Fibroblast of the aortic adventitia (primary cell): ENCODE measurements at regions not wholly inside any gene's neighbourhood (a gene's known extent, or its start where the extent isn't known, plus 50 kb on each side); places are given as distances from the start of the nearest gene placed in this dataset.

Experiments used
- DNase-seq: peaks from one replicate; pipeline ENCODE4 v3.0.0-alpha.2; 2010; ENCODE audit warnings: low read depth
- H3K4me3 ChIP-seq: 2 replicates; pipeline ENCODE4 v1.5.1; 2011; ENCODE audit warnings: low read depth, mild to moderate bottlenecking, control low read depth, low read length, moderate library complexity
- TF ChIP-seq, protein P1 (sequence below): IDR thresholded peaks from 2 replicates; pipeline ENCODE4 v1.5.1; 2011; ENCODE audit warnings: mild to moderate bottlenecking, low read length, control low read depth, inconsistent platforms; ENCODE audit not compliant: insufficient read depth

DNA sequence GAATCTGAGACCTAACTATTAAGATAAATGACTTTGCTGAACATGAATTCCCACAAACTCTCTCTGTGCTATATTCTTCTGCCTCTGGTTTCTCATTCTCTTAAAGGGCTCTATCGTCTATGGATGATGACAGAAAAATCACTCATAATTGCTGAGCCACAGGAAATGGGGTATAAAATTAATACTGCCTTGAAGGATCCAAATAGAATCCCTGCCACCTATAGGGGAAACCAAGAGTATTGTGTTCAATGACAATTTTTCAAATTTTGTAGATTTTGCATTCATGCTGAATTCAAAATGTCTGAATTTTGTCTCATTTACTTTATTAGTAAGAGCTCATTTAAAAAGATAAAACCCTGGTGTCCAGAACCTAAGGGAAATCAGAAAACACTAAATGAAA, 235.8 kb downstream of the RBM43 start:
- DNase-seq, result no peak
- H3K4me3 ChIP-seq, result no peak overlapping the region
- TF ChIP-seq, protein P1, sequence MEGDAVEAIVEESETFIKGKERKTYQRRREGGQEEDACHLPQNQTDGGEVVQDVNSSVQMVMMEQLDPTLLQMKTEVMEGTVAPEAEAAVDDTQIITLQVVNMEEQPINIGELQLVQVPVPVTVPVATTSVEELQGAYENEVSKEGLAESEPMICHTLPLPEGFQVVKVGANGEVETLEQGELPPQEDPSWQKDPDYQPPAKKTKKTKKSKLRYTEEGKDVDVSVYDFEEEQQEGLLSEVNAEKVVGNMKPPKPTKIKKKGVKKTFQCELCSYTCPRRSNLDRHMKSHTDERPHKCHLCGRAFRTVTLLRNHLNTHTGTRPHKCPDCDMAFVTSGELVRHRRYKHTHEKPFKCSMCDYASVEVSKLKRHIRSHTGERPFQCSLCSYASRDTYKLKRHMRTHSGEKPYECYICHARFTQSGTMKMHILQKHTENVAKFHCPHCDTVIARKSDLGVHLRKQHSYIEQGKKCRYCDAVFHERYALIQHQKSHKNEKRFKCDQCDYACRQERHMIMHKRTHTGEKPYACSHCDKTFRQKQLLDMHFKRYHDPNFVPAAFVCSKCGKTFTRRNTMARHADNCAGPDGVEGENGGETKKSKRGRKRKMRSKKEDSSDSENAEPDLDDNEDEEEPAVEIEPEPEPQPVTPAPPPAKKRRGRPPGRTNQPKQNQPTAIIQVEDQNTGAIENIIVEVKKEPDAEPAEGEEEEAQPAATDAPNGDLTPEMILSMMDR, result no peak

DNA sequence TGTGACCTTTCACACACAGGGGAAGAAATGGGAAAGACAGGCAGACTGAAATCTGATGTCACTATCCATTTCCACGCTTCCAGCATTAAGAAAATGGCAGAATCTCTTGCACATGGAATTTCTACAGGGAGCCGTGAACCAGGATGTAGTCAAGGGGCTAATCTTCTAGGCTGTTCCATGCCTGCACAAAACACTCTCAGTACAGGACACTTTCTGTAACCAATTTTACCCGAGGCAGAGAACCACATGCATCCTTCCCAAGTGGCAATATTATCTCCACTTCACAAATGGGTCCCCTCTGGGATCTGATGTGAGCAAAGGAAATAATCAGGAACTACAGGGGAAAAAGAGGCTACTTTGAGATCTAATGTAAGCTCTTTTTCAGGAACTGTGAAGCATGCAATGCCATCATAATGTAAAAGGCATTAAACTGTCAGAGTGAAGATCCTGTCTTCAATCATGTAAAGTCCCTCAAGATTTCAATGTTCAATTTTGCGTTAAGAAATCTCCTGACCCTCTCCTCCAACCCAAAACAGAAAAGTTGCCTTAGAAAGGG, 236.9 kb downstream of the RBM43 start:
- DNase-seq, result no peak
- no peak overlapping the region for H3K4me3 ChIP-seq
- TF ChIP-seq, protein P1, result no peak

DNA sequence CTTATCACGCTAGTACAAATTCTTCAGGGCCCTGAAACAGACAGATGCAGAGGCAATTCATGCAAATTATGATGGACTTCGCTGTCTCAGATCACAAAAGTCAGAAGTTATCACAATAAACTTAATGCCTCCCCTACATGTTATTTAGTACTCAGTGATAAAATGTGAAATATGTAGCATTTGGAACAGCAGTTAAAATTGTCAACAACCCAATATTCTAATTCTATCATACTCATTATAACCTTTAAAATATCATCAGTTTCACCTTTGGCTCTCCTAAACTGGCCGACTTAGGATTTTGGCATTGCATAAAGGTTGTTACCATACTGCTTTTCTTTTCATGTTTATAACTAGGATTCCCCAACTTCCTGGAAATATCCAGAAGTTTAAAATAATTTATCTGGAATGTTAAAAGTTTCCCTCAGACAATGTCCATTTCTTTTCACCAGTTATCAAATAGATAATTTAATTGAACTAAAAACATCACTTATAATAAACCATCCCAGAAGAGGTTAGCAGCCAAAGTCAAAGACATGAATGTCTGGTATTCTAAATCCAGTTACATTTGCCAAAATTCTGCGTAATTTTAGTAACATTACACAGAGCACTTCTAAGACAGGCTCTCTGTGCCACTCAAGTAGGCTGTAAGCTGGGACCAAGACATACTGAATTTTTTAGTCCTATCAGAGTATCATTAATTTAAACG, 239.8 kb downstream of the RBM43 start:
- peak; percentile 66 for DNase-seq
- TF ChIP-seq, protein P1, result no peak
- H3K4me3 ChIP-seq, result no peak overlapping the region

DNA sequence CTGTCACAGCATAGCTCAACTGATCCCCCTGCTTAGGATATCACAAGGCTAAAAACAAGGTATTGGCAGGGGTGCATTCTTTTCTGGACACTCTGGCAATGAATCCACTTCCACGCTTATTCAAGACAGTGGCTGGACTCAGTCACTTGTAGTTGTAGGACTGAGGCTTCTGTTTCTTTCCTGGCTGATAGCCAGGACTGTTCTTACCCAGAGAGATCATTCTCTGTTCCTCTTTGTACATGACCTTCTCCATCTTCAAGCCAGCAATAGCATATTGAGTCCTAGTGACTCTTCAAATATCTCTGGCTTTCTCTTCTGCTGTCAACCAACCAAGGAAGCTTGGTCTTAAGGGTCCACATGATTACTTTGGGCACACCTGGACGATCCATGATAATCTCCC, 241.3 kb downstream of the RBM43 start:
- DNase-seq, result no peak
- TF ChIP-seq, protein P1, result no peak
- H3K4me3 ChIP-seq, result no peak overlapping the region

DNA sequence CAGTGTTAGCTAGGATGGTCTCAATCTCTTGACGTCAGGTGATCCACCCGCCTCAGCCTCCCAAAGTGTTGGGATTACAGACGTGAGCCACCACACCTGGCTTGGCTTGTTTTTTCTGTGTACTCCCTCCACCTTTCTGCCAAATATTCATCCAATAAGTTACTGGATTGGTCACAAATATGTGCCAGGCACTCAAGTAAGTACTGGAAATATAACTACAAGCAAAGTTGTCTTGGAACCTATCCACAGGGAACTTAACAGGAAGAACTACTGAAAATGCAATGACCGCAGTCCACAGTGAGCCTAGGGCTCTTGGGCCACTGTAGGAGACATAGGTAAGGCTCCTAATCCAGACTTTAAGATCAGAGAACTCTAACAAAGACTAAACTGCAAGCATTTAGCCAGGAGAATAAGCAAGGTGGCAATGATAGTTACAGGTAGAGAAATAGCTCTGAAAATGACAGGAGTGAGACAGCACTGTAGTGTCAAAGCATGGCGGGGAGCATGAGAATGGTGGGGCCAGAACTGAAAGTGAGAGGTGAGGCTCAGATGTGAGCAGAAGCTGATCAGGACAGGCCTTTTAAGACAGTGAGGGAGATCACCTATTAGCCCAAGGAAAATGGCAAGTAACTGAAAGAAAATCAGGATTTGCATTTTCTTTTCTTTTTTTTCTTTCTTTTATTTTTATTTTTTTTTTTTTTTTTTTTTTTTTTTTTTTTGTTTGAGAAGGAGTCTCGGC, 252.1 kb downstream of the RBM43 start:
- TF ChIP-seq, protein P1, result no peak
- DNase-seq, result no peak
- no peak overlapping the region for H3K4me3 ChIP-seq

DNA sequence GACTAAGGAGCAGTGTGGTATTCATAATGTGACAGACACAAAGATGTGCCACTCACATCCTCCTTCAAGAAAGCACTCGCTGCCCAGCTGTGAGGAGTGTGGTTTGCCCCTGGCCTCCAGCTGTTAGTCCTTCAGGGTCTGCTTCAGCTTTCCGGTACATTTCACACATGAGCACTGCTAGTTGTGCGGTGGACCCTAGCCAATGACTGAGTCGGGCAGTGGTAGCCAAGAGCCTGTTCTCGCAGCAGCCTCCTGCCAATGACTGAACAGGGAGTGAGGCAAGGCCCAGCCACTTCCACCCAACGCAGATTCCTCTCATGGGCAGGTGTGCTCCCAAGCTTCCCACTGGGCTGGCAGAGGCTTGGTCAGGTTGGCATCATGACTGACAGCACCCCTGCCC, 254.3 kb downstream of the RBM43 start:
- H3K4me3 ChIP-seq, result no peak overlapping the region
- TF ChIP-seq, protein P1, result no peak
- DNase-seq, result no peak
